Liver (tissue), 3 donors: ENCODE measurements at regions not wholly inside any gene's neighbourhood (a gene's known extent, or its start where the extent isn't known, plus 50 kb on each side); places are given as distances from the start of the nearest gene placed in this dataset.
"Not testable (repeated sequence)": the region's sequence is repeated elsewhere in the genome, so short reads cannot be mapped to it uniquely, and the experiment has no call there.

Experiments
- CTCF ChIP-seq: fragments of 150-350 bp; IDR thresholded peaks from 2 replicates; pipeline ENCODE4 v1.5.1; 2017; ENCODE audit warnings: improper control_type of control experiment, low read depth, low read length; ENCODE audit not compliant: missing input control
- FOXA1 ChIP-seq: IDR thresholded peaks from 2 replicates; pipeline ENCODE4 v1.6.1; 2016; ENCODE audit warnings: antibody characterized with exemption
- GABPA ChIP-seq, 2 donors: IDR thresholded peaks in 1 of 2; conservative IDR thresholded peaks in 1 of 2; 2 replicates each; pipeline ENCODE4 v1.6.1; 2016; ENCODE audit warnings: antibody characterized with exemption in 2 of 2, mild to moderate bottlenecking in 1 of 2, moderate library complexity in 1 of 2
- JUND ChIP-seq, 2 donors: IDR thresholded peaks; 2 replicates each; pipeline ENCODE4 v1.6.1; 2016; ENCODE audit warnings: antibody characterized with exemption in 2 of 2
- NR2F2 ChIP-seq: IDR thresholded peaks from 2 replicates; pipeline ENCODE4 v1.6.1; 2016; ENCODE audit warnings: antibody characterized with exemption
- RAD21 ChIP-seq, 2 donors: IDR thresholded peaks; 2 replicates each; pipeline ENCODE4 v1.6.1; 2016; ENCODE audit warnings: antibody characterized with exemption in 2 of 2, mild to moderate bottlenecking in 2 of 2
- RXRA ChIP-seq, 2 donors: IDR thresholded peaks; 2 replicates each; pipeline ENCODE4 v1.6.1; 2017 to 2018; ENCODE audit warnings: antibody characterized with exemption in 2 of 2, mild to moderate bottlenecking in 1 of 2
- TAF1 ChIP-seq: conservative IDR thresholded peaks from 2 replicates; pipeline ENCODE4 v1.6.1; 2016; ENCODE audit warnings: antibody characterized with exemption, mild to moderate bottlenecking
- YY1 ChIP-seq: IDR thresholded peaks from 2 replicates; pipeline ENCODE4 v1.6.1; 2016; ENCODE audit warnings: antibody characterized with exemption, mild to moderate bottlenecking
- TF ChIP-seq, protein P1 (sequence below): IDR thresholded peaks from 2 replicates; pipeline ENCODE4 v1.6.1; 2016; ENCODE audit warnings: antibody characterized with exemption, mild to moderate bottlenecking
- TF ChIP-seq, protein P2 (sequence below): IDR thresholded peaks from 2 replicates; pipeline ENCODE4 v1.6.1; 2016; ENCODE audit warnings: antibody characterized with exemption
- TF ChIP-seq, protein P3 (sequence below): IDR thresholded peaks from 2 replicates; pipeline ENCODE4 v1.6.1; 2016; ENCODE audit warnings: antibody characterized with exemption
- donor health status: healthy.
- donor health status: healthy.

GRCh38 chr16:29354449-29354848, 52.1 kb downstream of the NPIPB11 start:
- TF ChIP-seq CTCF; YY1; TAF1; RXRA (IDR thresholded peaks at IDR 0.05); FOXA1; RAD21 (IDR thresholded peaks at IDR 0.05); JUND (IDR thresholded peaks at IDR 0.05); NR2F2; GABPA (IDR thresholded peaks at IDR 0.05 in 1 of 2, conservative IDR thresholded peaks at IDR 0.05 in 1 of 2): not testable (repeated sequence)
- TF ChIP-seq, protein P1, sequence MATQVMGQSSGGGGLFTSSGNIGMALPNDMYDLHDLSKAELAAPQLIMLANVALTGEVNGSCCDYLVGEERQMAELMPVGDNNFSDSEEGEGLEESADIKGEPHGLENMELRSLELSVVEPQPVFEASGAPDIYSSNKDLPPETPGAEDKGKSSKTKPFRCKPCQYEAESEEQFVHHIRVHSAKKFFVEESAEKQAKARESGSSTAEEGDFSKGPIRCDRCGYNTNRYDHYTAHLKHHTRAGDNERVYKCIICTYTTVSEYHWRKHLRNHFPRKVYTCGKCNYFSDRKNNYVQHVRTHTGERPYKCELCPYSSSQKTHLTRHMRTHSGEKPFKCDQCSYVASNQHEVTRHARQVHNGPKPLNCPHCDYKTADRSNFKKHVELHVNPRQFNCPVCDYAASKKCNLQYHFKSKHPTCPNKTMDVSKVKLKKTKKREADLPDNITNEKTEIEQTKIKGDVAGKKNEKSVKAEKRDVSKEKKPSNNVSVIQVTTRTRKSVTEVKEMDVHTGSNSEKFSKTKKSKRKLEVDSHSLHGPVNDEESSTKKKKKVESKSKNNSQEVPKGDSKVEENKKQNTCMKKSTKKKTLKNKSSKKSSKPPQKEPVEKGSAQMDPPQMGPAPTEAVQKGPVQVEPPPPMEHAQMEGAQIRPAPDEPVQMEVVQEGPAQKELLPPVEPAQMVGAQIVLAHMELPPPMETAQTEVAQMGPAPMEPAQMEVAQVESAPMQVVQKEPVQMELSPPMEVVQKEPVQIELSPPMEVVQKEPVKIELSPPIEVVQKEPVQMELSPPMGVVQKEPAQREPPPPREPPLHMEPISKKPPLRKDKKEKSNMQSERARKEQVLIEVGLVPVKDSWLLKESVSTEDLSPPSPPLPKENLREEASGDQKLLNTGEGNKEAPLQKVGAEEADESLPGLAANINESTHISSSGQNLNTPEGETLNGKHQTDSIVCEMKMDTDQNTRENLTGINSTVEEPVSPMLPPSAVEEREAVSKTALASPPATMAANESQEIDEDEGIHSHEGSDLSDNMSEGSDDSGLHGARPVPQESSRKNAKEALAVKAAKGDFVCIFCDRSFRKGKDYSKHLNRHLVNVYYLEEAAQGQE: not testable (repeated sequence)
- TF ChIP-seq, protein P2, sequence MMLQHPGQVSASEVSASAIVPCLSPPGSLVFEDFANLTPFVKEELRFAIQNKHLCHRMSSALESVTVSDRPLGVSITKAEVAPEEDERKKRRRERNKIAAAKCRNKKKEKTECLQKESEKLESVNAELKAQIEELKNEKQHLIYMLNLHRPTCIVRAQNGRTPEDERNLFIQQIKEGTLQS: not testable (repeated sequence)
- TF ChIP-seq, protein P3, sequence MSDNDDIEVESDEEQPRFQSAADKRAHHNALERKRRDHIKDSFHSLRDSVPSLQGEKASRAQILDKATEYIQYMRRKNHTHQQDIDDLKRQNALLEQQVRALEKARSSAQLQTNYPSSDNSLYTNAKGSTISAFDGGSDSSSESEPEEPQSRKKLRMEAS: not testable (repeated sequence)
